ENCODE measurements at regions not wholly inside any gene's neighbourhood (a gene's known extent, or its start where the extent isn't known, plus 50 kb on each side); places are given as distances from the start of the nearest gene placed in this dataset.

- Histone ChIP-seq H4K20me1 (ENCODE audit: insufficient read depth, low read length, poor library complexity, severe bottlenecking) (no peaks in the 10 kb centered on the region), H2AFZ (ENCODE audit: low read length) (no peak overlapping the region), H3K4me2 (ENCODE audit: low read depth, low read length, poor library complexity, severe bottlenecking) (no peak overlapping the region), H3K79me2 (ENCODE audit: insufficient read depth, low read length) (no peaks in the 10 kb centered on the region), H3K9me2 (replicated peaks; ENCODE audit: low read depth, low read length) (no peaks in the 10 kb centered on the region), H3F3A (ENCODE audit: low read depth) (no peaks in the 10 kb centered on the region), H3K4me1 (ENCODE audit: insufficient read depth, low read length, poor library complexity, severe bottlenecking) (no peaks in the 10 kb centered on the region), H3K9me3 (ENCODE audit: insufficient read depth, low read depth, low read length) (no peaks in the 10 kb centered on the region), H3K27me3 (ENCODE audit: insufficient read depth, low read length, poor library complexity, severe bottlenecking) (no peaks in the 10 kb centered on the region), H3K4me3 (ENCODE audit: low read length, poor library complexity, severe bottlenecking) (no peak overlapping the region), H3K36me3 (ENCODE audit: insufficient read depth, low read length) (no peaks in the 10 kb centered on the region), H3K9ac (ENCODE audit: low read depth, low read length, poor library complexity, severe bottlenecking) (no peak overlapping the region)
- no peak for TF ChIP-seq CTCF (conservative IDR thresholded peaks at IDR 0.05; ENCODE audit: low read length)
- no peak for TF ChIP-seq EZH2phosphoT487 (IDR thresholded peaks at IDR 0.05; ENCODE audit: borderline replicate concordance)
Measured at GRCh38 chr4:34250562-34250961, 1993.8 kb downstream of the ARAP2 start.

GRCh38 chr4:34253239-34253638 is 1991.1 kb downstream of the ARAP2 start:
- Histone ChIP-seq H3K4me1 (ENCODE audit: insufficient read depth, low read length, poor library complexity, severe bottlenecking) (no peaks in the 10 kb centered on the region), H3K36me3 (ENCODE audit: insufficient read depth, low read length) (no peaks in the 10 kb centered on the region), H3K4me3 (ENCODE audit: low read length, poor library complexity, severe bottlenecking) (no peak overlapping the region), H3K9me3 (ENCODE audit: insufficient read depth, low read depth, low read length) (no peaks in the 10 kb centered on the region), H3K9ac (ENCODE audit: low read depth, low read length, poor library complexity, severe bottlenecking) (no peak overlapping the region), H3K27me3 (ENCODE audit: insufficient read depth, low read length, poor library complexity, severe bottlenecking) (no peaks in the 10 kb centered on the region), H3K9me2 (replicated peaks; ENCODE audit: low read depth, low read length) (no peaks in the 10 kb centered on the region), H2AFZ (ENCODE audit: low read length) (no peak overlapping the region), H4K20me1 (ENCODE audit: insufficient read depth, low read length, poor library complexity, severe bottlenecking) (no peaks in the 10 kb centered on the region), H3K79me2 (ENCODE audit: insufficient read depth, low read length) (no peaks in the 10 kb centered on the region), H3F3A (ENCODE audit: low read depth) (no peaks in the 10 kb centered on the region), H3K4me2 (ENCODE audit: low read depth, low read length, poor library complexity, severe bottlenecking) (no peak overlapping the region)
- TF ChIP-seq EZH2phosphoT487 (IDR thresholded peaks at IDR 0.05; ENCODE audit: borderline replicate concordance), result no peak
- no peak for TF ChIP-seq CTCF (conservative IDR thresholded peaks at IDR 0.05; ENCODE audit: low read length)

- Histone ChIP-seq H3K9me3 (ENCODE audit: insufficient read depth, low read depth, low read length) (no peaks in the 10 kb centered on the region), H3K27me3 (ENCODE audit: insufficient read depth, low read length, poor library complexity, severe bottlenecking) (no peaks in the 10 kb centered on the region), H3K36me3 (ENCODE audit: insufficient read depth, low read length) (no peaks in the 10 kb centered on the region), H3K9ac (ENCODE audit: low read depth, low read length, poor library complexity, severe bottlenecking) (no peak overlapping the region), H3K9me2 (replicated peaks; ENCODE audit: low read depth, low read length) (no peaks in the 10 kb centered on the region), H3K79me2 (ENCODE audit: insufficient read depth, low read length) (no peaks in the 10 kb centered on the region), H2AFZ (ENCODE audit: low read length) (no peak overlapping the region), H3K4me2 (ENCODE audit: low read depth, low read length, poor library complexity, severe bottlenecking) (no peak overlapping the region), H3F3A (ENCODE audit: low read depth) (no peaks in the 10 kb centered on the region), H3K4me1 (ENCODE audit: insufficient read depth, low read length, poor library complexity, severe bottlenecking) (no peaks in the 10 kb centered on the region), H4K20me1 (ENCODE audit: insufficient read depth, low read length, poor library complexity, severe bottlenecking) (no peaks in the 10 kb centered on the region), H3K4me3 (ENCODE audit: low read length, poor library complexity, severe bottlenecking) (no peak overlapping the region)
- TF ChIP-seq CTCF (conservative IDR thresholded peaks at IDR 0.05; ENCODE audit: low read length), result no peak
- no peak for TF ChIP-seq EZH2phosphoT487 (IDR thresholded peaks at IDR 0.05; ENCODE audit: borderline replicate concordance)
Measured at GRCh38 chr4:34258176-34258575, 1986.1 kb downstream of the ARAP2 start.

All from Loucy (cell line).